MM.1S (cell line): ENCODE measurements at regions not wholly inside any gene's neighbourhood (a gene's known extent, or its start where the extent isn't known, plus 50 kb on each side); places are given as distances from the start of the nearest gene placed in this dataset.

Experiments used
- DNase-seq: peaks from one replicate; pipeline ENCODE4 v3.0.0-alpha.2; 2015
- H2AFZ ChIP-seq: fragments of 300-600 bp; sonication (generic); 2 replicates; pipeline ENCODE4 v1.6.0; 2016; ENCODE audit warnings: antibody characterized with exemption, low read length
- H3F3A ChIP-seq: fragments of 300-600 bp; sonication (generic); 2 replicates; pipeline ENCODE4 v1.6.1; 2016; ENCODE audit warnings: mild to moderate bottlenecking, antibody characterized with exemption, low read length, moderate library complexity, mixed read lengths; ENCODE audit not compliant: insufficient read depth
- H3K27ac ChIP-seq: fragments of 300-600 bp; sonication (generic); 2 replicates; pipeline ENCODE4 v1.5.1; 2016; ENCODE audit warnings: mild to moderate bottlenecking, low read length
- H3K27me3 ChIP-seq: fragments of 300-600 bp; sonication (generic); replicated peaks from 2 replicates; pipeline ENCODE4 v1.6.0; 2016; ENCODE audit warnings: low read length; ENCODE audit not compliant: insufficient read depth
- H3K36me3 ChIP-seq: fragments of 300-600 bp; sonication (generic); replicated peaks from 2 replicates; pipeline ENCODE4 v1.6.1; 2016; ENCODE audit warnings: mild to moderate bottlenecking, low read length, mixed read lengths; ENCODE audit not compliant: insufficient read depth
- H3K4me1 ChIP-seq: fragments of 300-600 bp; sonication (generic); 2 replicates; pipeline ENCODE4 v1.6.1; 2016; ENCODE audit warnings: low read length, mixed read lengths
- H3K4me2 ChIP-seq: fragments of 300-600 bp; sonication (generic); 2 replicates; pipeline ENCODE4 v1.6.0; 2016; ENCODE audit warnings: low read depth, low read length
- H3K4me3 ChIP-seq: fragments of 300-600 bp; sonication (generic); 2 replicates; pipeline ENCODE4 v1.5.1; 2016; ENCODE audit warnings: low read length, mixed read lengths
- H3K79me2 ChIP-seq: fragments of 300-600 bp; sonication (generic); 2 replicates; pipeline ENCODE4 v1.6.1; 2016; ENCODE audit warnings: mixed run types, low read length, mixed read lengths
- H3K9ac ChIP-seq: fragments of 300-600 bp; sonication (generic); 2 replicates; pipeline ENCODE4 v1.6.1; 2016; ENCODE audit warnings: low read length, mixed read lengths
- H3K9me2 ChIP-seq: fragments of 300-600 bp; sonication (generic); replicated peaks from 2 replicates; pipeline ENCODE4 v1.6.1; 2016; ENCODE audit warnings: mild to moderate bottlenecking, low read length, mixed read lengths; ENCODE audit not compliant: insufficient read depth
- H3K9me3 ChIP-seq: fragments of 300-600 bp; sonication (generic); replicated peaks from 2 replicates; pipeline ENCODE4 v1.6.1; 2016; ENCODE audit warnings: mild to moderate bottlenecking, low read length, mixed read lengths; ENCODE audit not compliant: insufficient read depth
- H4K20me1 ChIP-seq: fragments of 300-600 bp; sonication (generic); 2 replicates; pipeline ENCODE4 v1.6.1; 2016; ENCODE audit warnings: mild to moderate bottlenecking, low read length, moderate library complexity, mixed read lengths; ENCODE audit not compliant: insufficient read depth
- CTCF ChIP-seq: fragments of 300-600 bp; sonication (generic); IDR thresholded peaks from 2 replicates; pipeline ENCODE4 v1.5.1; 2016; ENCODE audit warnings: antibody characterized with exemption, low read length, mixed read lengths
- EZH2 ChIP-seq: fragments of 300-600 bp; sonication (generic); optimal IDR thresholded peaks from 2 replicates; pipeline ENCODE3; 2017; ENCODE audit warnings: low read depth, mild to moderate bottlenecking, antibody characterized with exemption, low read length, mixed read lengths
- EZH2phosphoT487 ChIP-seq: fragments of 300-600 bp; sonication (generic); IDR thresholded peaks from 2 replicates; pipeline ENCODE4 v1.6.1; 2018; ENCODE audit warnings: antibody characterized with exemption, low read length

GRCh38 chr4:38386005-38386551 is 277.9 kb upstream of the KLF3 start:
- Histone ChIP-seq H3K4me1 (no peaks in the 10 kb centered on the region), H3K4me2 (no peak overlapping the region), H3K36me3 (no peaks in the 10 kb centered on the region), H3K27ac (no peak overlapping the region), H2AFZ (no peak overlapping the region), H3K9ac (no peak overlapping the region), H3K9me2 (no peaks in the 10 kb centered on the region), H3K27me3 (no peaks in the 10 kb centered on the region), H3K9me3 (no peaks in the 10 kb centered on the region), H3K4me3 (no peak overlapping the region), H4K20me1 (no peaks in the 10 kb centered on the region), H3K79me2 (no peaks in the 10 kb centered on the region), H3F3A (no peaks in the 10 kb centered on the region)
- no peak for TF ChIP-seq EZH2
- no peak for TF ChIP-seq EZH2phosphoT487
- no peak for TF ChIP-seq CTCF
- no peak for DNase-seq

GRCh38 chr4:38386654-38387188 is 277.3 kb upstream of the KLF3 start:
- H3K9me2 ChIP-seq = no peaks in the 10 kb centered on the region
- no peak overlapping the region for H3K9ac ChIP-seq
- H4K20me1 ChIP-seq = no peaks in the 10 kb centered on the region
- no peaks in the 10 kb centered on the region for H3K27me3 ChIP-seq
- DNase-seq = no peak
- H3F3A ChIP-seq = no peaks in the 10 kb centered on the region
- H3K36me3 ChIP-seq = no peaks in the 10 kb centered on the region
- H3K4me3 ChIP-seq = no peak overlapping the region
- no peak overlapping the region for H3K27ac ChIP-seq
- no peak for TF ChIP-seq EZH2
- TF ChIP-seq EZH2phosphoT487 = no peak
- no peak for TF ChIP-seq CTCF
- H3K9me3 ChIP-seq = no peaks in the 10 kb centered on the region
- H3K4me1 ChIP-seq = no peaks in the 10 kb centered on the region
- no peak overlapping the region for H3K4me2 ChIP-seq
- no peaks in the 10 kb centered on the region for H3K79me2 ChIP-seq
- no peak overlapping the region for H2AFZ ChIP-seq

GRCh38 chr4:38387348-38387747 is 276.7 kb upstream of the KLF3 start:
- Histone ChIP-seq H3K4me1 (no peaks in the 10 kb centered on the region), H3K9ac (no peak overlapping the region), H3K9me2 (no peaks in the 10 kb centered on the region), H3K4me2 (no peak overlapping the region), H3K27ac (no peak overlapping the region), H3K36me3 (no peaks in the 10 kb centered on the region), H3K79me2 (no peaks in the 10 kb centered on the region), H3F3A (no peaks in the 10 kb centered on the region), H3K27me3 (no peaks in the 10 kb centered on the region), H4K20me1 (no peaks in the 10 kb centered on the region), H2AFZ (no peak overlapping the region), H3K4me3 (no peak overlapping the region), H3K9me3 (no peaks in the 10 kb centered on the region)
- no peak for TF ChIP-seq CTCF
- no peak for TF ChIP-seq EZH2
- no peak for TF ChIP-seq EZH2phosphoT487
- no peak for DNase-seq
